Keratinocyte (primary cell): ENCODE measurements at regions not wholly inside any gene's neighbourhood (a gene's known extent, or its start where the extent isn't known, plus 50 kb on each side); places are given as distances from the start of the nearest gene placed in this dataset.

Experiments
- EZH2 ChIP-seq: IDR thresholded peaks from one replicate; pipeline ENCODE4 v1.6.1; 2012; ENCODE audit warnings: inconsistent platforms, mild to moderate bottlenecking, low read length, moderate library complexity
- TF ChIP-seq, protein P1 (sequence below), 3 experiments: IDR thresholded peaks in 1 of 3; conservative IDR thresholded peaks in 1 of 3; optimal IDR thresholded peaks in 1 of 3; 2 replicates in 2 of 3; 3 replicates in 1 of 3; pipeline versions ENCODE3 to v1.5.1; 2011; ENCODE audit warnings: low read length in 3 of 3, mild to moderate bottlenecking in 3 of 3, moderate library complexity in 2 of 3, control low read depth in 1 of 3, inconsistent platforms in 1 of 3; ENCODE audit not compliant: insufficient read depth in 2 of 3; ENCODE audit errors: extremely low read depth in 1 of 3

DNA sequence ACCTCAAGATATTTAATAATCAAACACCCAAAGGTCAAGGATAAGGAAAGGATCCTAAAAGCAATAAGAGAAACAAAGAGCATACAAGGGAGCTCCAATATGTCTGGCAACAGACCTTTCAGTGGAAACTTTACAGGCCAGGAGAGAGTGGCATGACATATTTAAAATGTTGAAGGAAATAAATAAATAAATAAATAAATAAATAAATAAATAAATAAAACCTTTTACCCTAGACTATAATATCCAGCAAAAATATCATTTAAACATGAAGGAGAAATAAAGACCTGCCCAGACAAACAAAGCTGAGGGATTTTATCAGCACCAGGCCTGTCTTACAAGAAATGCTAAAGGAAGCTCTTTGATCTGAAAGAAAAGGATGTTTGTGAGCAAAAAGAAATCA, 367.8 kb upstream of the PBX1 start:
- TF ChIP-seq, protein P1, sequence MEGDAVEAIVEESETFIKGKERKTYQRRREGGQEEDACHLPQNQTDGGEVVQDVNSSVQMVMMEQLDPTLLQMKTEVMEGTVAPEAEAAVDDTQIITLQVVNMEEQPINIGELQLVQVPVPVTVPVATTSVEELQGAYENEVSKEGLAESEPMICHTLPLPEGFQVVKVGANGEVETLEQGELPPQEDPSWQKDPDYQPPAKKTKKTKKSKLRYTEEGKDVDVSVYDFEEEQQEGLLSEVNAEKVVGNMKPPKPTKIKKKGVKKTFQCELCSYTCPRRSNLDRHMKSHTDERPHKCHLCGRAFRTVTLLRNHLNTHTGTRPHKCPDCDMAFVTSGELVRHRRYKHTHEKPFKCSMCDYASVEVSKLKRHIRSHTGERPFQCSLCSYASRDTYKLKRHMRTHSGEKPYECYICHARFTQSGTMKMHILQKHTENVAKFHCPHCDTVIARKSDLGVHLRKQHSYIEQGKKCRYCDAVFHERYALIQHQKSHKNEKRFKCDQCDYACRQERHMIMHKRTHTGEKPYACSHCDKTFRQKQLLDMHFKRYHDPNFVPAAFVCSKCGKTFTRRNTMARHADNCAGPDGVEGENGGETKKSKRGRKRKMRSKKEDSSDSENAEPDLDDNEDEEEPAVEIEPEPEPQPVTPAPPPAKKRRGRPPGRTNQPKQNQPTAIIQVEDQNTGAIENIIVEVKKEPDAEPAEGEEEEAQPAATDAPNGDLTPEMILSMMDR (optimal IDR thresholded peaks at IDR 0.05 in 1 of 3, IDR thresholded peaks at IDR 0.05 in 1 of 3, conservative IDR thresholded peaks at IDR 0.05 in 1 of 3; ENCODE audit: extremely low read depth in 1 of 3, insufficient read depth in 2 of 3, low read length in 3 of 3): no peak
- TF ChIP-seq EZH2: no peak
